Right renal cortex interstitium (tissue), 3 donors: ENCODE measurements at regions not wholly inside any gene's neighbourhood (a gene's known extent, or its start where the extent isn't known, plus 50 kb on each side); places are given as distances from the start of the nearest gene placed in this dataset.

Source experiments
- DNase-seq, 3 donors: peaks; one replicate each; pipeline ENCODE4 v3.0.0-alpha.2; 2013; ENCODE audit warnings: low read depth in 3 of 3, low spot score in 2 of 3

GRCh38 chr3:77837456-77838025, 797.6 kb downstream of the ROBO2 start:
- no peak for DNase-seq

- no peak for DNase-seq
These were observed 819.3 kb downstream of the ROBO2 start for GRCh38 chr3:77859156-77859555.

DNA sequence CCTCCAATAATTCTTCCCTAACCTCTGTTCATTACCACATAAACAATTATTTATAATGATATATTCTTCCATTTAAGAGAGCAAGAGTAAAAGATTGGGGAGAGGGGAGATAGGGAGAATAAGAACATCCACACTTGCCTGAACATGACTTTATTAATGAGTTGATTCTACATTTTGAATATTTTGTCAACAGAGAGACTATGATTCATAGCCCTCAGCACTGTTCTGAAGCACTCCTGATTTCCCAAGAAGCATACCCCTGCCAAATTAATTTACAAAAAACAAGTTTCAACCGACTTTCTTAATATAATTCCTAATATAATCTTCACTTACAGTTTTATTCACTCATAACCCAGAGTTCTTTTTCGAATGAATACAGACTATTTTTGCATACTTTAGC, 828.8 kb downstream of the ROBO2 start:
- no peak for DNase-seq

GRCh38 chr3:77869423-77869822, 829.5 kb downstream of the ROBO2 start:
- DNase-seq: no peak

GRCh38 chr3:77871436-77871835, 831.5 kb downstream of the ROBO2 start:
- DNase-seq: no peak

GRCh38 chr3:77873598-77873997, 833.7 kb downstream of the ROBO2 start:
- no peak for DNase-seq

DNA sequence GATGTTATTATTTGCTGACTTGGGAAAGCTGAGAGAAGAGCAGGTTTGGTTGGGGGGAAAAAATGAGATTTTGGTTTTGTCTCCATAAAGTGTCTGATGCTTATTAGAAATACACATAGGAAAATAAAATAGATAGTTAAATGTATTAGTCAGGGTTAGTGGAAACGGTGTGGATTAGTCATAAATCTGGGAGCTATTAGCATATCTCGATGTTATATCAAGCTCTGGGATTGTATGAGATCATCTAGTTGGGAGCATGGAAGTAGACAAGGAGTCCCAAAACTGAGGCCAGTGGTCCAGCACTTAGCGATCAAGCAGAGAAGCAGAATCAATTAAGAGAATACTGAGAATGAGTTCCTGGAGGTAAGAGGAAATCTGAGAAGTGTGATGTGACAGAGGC, 845.5 kb downstream of the ROBO2 start:
- DNase-seq: no peak

- DNase-seq: no peak
These were observed 847.7 kb downstream of the ROBO2 start for GRCh38 chr3:77887611-77888010.

- DNase-seq: no peak
These were observed 849.7 kb downstream of the ROBO2 start for GRCh38 chr3:77889616-77890015.

DNA sequence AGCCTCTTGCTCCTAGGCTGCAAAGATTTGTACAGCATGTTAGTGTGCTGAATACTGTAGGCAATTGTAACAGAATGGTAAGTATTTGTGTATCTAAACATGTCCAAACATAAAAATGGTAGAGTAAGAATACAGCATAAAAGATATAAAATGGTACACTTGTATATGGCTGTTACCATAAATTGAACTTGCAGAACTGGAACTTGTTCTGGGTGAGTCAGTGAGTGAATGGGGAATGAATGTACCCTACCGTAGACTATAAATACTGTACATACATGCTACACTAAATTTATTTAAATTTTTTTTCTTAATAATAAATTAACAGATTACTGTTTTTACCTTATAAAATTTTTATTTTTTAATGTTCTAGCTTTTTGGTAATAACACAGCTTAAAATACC, 858.7 kb downstream of the ROBO2 start:
- DNase-seq: no peak

DNA sequence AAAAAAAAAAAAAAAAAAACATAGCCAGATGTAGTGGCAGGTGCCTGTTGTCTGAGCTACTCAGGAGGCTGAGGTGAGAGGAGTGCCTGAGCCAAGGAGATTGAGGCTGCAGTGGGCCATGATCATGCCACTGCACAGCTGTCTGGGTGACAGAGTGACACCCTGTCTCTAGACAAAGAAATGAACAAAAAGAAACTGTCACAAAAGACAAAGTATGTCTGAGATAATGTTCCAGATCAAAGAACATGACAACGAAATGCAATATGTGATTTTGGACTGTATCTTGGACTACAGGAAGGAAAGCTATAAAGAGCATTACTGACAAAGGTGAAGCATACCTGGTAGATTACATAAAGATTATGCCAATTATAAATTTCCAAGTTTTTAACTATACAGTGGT, 862.8 kb downstream of the ROBO2 start:
- no peak for DNase-seq

- no peak for DNase-seq
These were observed 866.3 kb downstream of the ROBO2 start for GRCh38 chr3:77906102-77906709.

DNA sequence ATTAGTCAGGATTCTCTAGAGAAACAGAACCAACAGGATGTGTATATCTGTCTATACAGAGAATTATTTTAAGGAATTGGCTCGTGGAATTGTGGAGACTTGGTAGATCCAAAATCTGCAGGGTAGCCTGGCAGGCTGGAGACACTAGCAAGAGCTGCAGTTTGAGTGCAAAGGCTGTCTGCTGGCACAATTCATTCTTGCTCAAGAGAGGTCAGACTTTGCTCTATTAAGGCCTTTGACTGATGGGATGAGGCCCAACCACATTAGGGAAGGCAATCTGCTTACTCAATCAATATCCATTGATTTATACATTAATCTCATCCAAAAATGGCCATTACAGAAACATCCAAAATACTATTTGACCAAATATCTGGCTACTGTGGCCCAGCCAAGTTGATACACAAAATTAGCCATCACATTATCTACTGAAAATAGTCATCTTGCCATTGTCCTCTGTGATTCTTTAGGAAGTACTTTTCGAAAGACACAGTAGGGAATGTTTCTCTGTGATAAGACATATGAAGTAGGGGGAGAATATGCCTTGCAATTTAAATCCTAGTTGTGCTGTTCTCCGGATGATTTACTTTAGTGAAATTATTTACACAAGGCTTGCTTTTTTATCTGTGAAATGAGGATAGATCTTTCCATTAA, 873.8 kb downstream of the ROBO2 start:
- DNase-seq: no peak

DNA sequence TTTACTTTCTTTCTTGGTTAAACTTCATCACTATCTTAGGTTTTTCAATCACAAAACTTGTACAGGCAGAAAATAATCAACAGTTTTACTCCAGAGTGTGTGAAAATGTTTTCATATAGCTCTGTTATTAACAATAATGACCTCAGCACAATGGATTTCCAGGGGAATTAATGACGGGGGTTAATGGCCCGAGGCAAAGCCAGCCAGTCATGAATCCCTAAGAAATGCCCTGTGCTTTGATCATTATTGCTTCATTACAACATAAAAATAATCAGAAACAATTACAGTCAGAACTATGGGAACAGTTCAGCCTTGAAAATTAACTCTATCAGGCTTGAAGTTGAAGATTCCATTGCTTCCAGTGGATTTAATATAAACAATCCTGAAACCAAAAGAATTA, 875.4 kb downstream of the ROBO2 start:
- DNase-seq: peak in 1 of 3 donors; percentile 29

GRCh38 chr3:77917225-77917624, 877.3 kb downstream of the ROBO2 start:
- no peak for DNase-seq

- DNase-seq: no peak
These were observed 879.3 kb downstream of the ROBO2 start for GRCh38 chr3:77919244-77919643.

GRCh38 chr3:77931255-77932009, 891.5 kb downstream of the ROBO2 start:
- peak; percentile 66 to 74 (median 72) for DNase-seq

GRCh38 chr3:77932926-77933325, 893.0 kb downstream of the ROBO2 start:
- no peak for DNase-seq

DNA sequence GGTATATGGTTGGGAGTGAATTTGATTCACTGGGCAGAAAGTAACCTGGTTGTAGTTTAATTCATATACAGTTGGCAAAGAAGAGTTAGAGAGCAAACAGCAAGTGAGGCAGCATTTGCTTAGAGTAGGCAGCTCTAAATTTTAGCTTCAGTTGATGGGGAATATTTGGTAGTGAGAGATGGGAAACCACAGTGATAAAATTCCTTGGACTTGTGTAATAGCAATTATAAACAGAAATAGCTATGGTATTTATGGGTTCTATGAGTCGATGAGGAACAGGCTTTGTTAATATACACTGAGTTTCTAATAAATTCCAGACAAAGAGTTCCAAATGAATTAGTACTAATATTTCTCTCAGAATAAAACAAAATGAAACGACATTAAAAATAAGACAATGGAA, 894.0 kb downstream of the ROBO2 start:
- DNase-seq: no peak

DNA sequence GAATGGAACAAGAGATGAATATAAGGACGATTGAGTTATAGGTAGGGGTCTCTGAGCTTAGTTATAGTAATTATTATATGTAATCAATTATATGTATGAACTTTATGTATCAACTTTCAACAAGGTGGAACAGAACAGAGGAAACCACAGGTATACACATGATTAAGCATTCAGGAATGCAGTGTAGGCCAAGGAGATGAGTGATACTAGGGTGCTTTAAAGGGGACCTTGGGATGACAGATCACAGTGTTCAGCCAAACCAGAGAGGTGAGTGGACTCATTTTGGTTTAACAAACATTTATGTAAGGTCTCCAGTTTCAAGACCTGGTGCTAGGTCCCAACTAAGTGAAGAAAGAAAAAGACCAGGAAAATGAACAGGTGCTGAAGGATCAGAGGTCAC, 895.5 kb downstream of the ROBO2 start:
- no peak for DNase-seq

DNA sequence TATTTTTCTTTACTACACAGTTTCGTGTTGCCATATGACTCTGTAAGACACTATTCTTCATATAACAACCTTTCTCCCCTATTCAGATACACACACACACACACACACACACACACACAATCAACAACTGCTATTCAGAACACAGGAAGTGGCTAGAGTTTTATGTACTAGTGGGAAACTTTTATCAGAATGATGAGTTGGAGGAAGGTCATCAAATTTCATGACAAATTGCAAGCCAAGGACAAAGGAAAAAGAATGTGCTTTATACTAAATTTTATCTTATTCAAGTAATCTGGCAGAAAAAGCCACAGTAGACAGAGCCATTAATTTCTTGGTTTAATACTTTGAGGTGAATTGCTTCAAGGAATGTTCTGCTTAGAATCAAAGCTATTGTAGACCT, 899.8 kb downstream of the ROBO2 start:
- DNase-seq: no peak

GRCh38 chr3:77943598-77943997, 903.7 kb downstream of the ROBO2 start:
- no peak for DNase-seq
